ENCODE measurements at regions not wholly inside any gene's neighbourhood (a gene's known extent, or its start where the extent isn't known, plus 50 kb on each side); places are given as distances from the start of the nearest gene placed in this dataset.
"Not testable (repeated sequence)": the region's sequence is repeated elsewhere in the genome, so short reads cannot be mapped to it uniquely, and the experiment has no call there.

- H3K27ac ChIP-seq; H3K9me3 ChIP-seq; H3K27me3 ChIP-seq (ENCODE audit: low read depth); intact Hi-C loops (cut with DNase I); ATAC-seq; H3K4me1 ChIP-seq; H3K4me3 ChIP-seq; DNase-seq; H3K36me3 ChIP-seq: not testable (repeated sequence)
Measured at GRCh38 chr11:71705086-71705737, 122.5 kb upstream of the KRTAP5-11 start.

DNA sequence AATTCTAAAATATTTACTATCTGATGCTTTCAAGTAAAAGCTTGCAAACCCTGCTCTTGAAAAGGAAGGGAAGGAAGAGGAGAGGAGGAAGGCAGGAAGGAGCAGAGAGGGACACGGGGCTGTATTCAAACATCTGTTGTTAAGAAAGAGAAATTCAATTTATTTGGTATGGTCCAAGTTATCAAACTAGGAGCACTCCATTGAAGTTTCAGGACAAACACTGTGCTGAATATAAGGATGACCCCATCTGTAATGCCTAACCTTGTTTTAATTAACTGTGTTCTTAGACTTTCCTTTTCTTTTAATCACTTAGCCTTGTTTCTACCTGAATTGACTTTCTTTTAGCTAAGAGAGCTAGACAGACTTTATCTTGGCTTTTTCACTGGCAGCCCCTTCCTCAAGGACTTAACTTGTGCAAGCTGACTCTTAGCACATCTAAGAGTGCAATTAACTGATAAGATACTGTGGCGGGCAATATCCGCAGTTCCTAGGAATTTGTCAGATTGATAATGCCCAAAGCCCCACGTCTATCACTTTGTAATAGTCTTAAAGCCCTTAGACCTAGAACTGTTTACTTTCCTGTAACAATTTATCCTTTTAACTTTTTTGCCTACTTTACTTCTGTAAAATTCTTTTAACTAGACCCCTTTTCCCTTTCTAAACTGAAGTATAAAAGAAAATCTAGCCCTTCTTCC is 123.2 kb upstream of the KRTAP5-11 start:
- intact Hi-C loops (cut with DNase I); ATAC-seq; H3K27ac ChIP-seq; H3K4me3 ChIP-seq; H3K27me3 ChIP-seq (ENCODE audit: low read depth); H3K4me1 ChIP-seq; H3K36me3 ChIP-seq; DNase-seq; H3K9me3 ChIP-seq: not testable (repeated sequence)

DNA sequence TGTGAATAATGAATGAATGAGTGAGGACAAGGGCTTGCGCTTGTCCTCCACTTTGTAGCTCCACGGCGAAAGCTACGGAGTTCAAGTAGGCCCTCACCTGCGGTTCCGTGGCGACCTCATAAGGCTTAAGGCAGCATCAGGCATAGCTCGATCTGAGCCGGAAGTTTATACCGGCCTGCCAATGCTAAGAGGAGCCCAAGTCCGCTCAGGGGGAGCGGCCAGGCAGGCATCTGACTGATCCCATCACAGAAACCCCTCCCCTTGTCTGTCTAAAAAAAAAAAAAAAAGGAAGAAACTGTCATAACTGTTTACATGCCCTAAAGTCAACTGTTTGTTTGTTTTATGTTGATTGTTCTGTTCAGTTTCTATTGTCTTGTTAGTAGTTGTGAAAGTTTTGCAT is 124.4 kb upstream of the KRTAP5-11 start:
- H3K4me1 ChIP-seq; DNase-seq; ATAC-seq; H3K36me3 ChIP-seq; intact Hi-C loops (cut with DNase I); H3K27ac ChIP-seq; H3K9me3 ChIP-seq; H3K27me3 ChIP-seq (ENCODE audit: low read depth); H3K4me3 ChIP-seq: not testable (repeated sequence)

DNA sequence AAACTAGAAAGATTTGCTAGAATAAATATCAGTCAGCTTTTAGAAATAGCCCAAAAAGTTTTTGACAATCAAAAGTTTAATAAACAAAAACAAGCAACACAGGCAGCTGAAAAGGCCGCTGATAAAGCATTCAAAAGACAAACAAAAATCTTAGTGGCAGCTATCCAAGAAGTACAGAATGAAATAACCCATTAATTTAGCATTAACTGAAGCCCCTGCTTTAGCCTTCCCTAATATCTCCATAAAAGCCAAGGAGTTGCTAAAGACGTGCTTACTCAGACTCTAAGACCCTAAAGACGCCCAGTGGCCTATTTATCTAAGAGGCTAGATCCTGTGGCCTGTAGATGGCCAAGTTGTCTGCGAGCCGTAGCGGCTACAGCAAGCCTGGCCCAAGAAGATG is 123.5 kb upstream of the DEFB108B start:
- ATAC-seq, H3K4me3 ChIP-seq, H3K27ac ChIP-seq: not testable (repeated sequence)

DNA sequence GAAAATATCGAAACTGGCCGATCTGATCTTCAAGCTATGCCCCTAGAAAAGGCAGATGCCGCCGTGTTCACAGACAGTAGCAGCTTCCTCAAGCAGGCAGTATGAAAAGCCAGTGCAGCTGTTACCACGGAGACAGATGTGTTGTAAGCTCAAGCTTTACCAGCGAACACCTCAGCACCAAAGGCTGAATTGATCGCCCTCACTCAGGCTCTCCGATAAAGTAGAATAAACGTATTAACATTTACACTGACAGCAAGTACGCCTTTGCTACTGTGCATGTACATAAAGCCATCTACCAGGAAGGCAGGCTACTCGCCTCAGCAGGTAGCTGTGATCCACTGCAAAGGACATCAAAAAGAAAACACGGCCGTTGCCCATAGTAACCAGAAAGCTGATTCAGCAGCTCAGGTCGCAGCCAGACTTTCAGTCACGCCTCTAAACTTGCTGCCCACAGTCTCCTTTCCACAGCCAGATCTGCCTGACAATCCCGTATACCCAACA is 122.8 kb upstream of the DEFB108B start:
- H3K4me3 ChIP-seq; ATAC-seq; H3K36me3 ChIP-seq; H3K27ac ChIP-seq; intact Hi-C loops (cut with DNase I); H3K27me3 ChIP-seq (ENCODE audit: low read depth); H3K4me1 ChIP-seq; H3K9me3 ChIP-seq; DNase-seq: not testable (repeated sequence)

More for the DNA sequence above, 123.5 kb upstream of the DEFB108B start:
- H3K9me3 ChIP-seq; DNase-seq; H3K27me3 ChIP-seq (ENCODE audit: low read depth); intact Hi-C loops (cut with DNase I); H3K4me1 ChIP-seq; H3K36me3 ChIP-seq: not testable (repeated sequence)

- DNase-seq; H3K9me3 ChIP-seq; H3K27me3 ChIP-seq (ENCODE audit: low read depth); H3K4me1 ChIP-seq; H3K36me3 ChIP-seq; H3K27ac ChIP-seq; H3K4me3 ChIP-seq; ATAC-seq; intact Hi-C loops (cut with DNase I): not testable (repeated sequence)
Measured at GRCh38 chr11:71710701-71711385, 122.2 kb upstream of the DEFB108B start.

DNA sequence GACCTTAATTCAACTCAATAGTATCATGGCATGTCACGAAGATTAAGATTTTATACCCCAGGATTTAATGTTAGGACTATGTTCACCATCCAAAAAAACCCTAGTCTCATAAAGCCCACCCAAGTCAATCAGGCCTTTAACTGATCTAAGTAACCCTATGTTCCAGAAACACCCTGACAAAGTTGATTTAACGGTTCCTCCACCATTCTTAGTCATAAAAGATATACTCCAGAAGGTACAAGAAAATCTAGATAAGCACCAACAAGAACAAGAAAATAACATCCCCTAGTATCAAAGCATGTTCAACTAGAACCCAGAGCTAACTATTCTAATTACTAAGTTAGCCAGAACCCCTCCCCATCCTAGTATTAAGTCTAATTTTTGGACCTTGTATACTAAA is 120.7 kb upstream of the DEFB108B start:
- ATAC-seq; H3K27ac ChIP-seq; intact Hi-C loops (cut with DNase I); H3K4me3 ChIP-seq; H3K27me3 ChIP-seq (ENCODE audit: low read depth); H3K4me1 ChIP-seq; H3K9me3 ChIP-seq; DNase-seq; H3K36me3 ChIP-seq: not testable (repeated sequence)

DNA sequence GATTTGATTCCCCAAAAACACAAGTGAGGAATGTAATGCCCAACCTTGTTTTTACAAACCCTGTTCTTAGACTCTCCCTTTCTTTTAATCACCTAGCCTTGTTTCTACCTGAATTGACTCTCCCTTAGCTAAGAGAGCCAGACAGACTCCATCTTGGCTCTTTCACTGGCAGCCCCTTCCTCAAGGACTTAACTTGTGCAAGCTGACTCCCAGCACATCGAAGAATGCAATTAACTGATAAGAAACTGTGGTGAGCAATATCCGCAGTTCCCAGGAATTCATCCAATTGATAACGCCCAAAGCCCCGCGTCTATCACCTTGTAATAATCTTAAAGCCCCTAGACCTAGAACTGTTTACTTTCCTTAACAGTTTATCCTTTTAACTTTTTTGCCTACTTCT is 120.2 kb upstream of the DEFB108B start:
- H3K36me3 ChIP-seq; H3K4me3 ChIP-seq; intact Hi-C loops (cut with DNase I); ATAC-seq; H3K4me1 ChIP-seq; H3K9me3 ChIP-seq; DNase-seq; H3K27me3 ChIP-seq (ENCODE audit: low read depth); H3K27ac ChIP-seq: not testable (repeated sequence)

GRCh38 chr11:71714510-71714909 is 118.5 kb upstream of the DEFB108B start:
- H3K27me3 ChIP-seq (ENCODE audit: low read depth); DNase-seq; ATAC-seq; H3K4me1 ChIP-seq; H3K36me3 ChIP-seq; H3K9me3 ChIP-seq; H3K27ac ChIP-seq; intact Hi-C loops (cut with DNase I); H3K4me3 ChIP-seq: not testable (repeated sequence)

- H3K9me3 ChIP-seq; H3K4me1 ChIP-seq; H3K27me3 ChIP-seq (ENCODE audit: low read depth); ATAC-seq; H3K27ac ChIP-seq; H3K4me3 ChIP-seq; DNase-seq; H3K36me3 ChIP-seq; intact Hi-C loops (cut with DNase I): not testable (repeated sequence)
Measured at GRCh38 chr11:71721840-71722239, 111.2 kb upstream of the DEFB108B start.

DNA sequence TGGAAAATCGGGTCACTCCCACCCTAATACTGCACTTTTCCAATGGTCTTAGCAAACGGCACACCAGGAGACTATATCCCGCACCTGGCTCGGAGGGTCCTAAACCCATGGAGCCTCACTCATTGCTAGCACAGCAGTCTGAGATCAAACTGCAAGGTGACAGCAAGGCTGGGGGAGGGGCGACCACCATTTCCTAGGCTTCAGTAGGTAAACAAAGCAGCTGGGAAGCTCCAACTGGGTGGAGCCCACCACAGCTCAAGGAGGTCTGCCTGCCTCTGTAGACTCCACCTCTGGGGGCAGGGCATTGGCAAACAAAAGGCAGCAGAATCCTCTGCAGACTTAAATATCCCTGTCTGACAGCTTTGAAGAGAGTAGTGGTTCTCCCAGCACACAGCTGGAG is 109.0 kb upstream of the DEFB108B start:
- H3K27ac ChIP-seq; ATAC-seq; H3K4me3 ChIP-seq; DNase-seq; H3K9me3 ChIP-seq; intact Hi-C loops (cut with DNase I); H3K36me3 ChIP-seq; H3K27me3 ChIP-seq (ENCODE audit: low read depth); H3K4me1 ChIP-seq: not testable (repeated sequence)

- intact Hi-C loops (cut with DNase I); H3K4me1 ChIP-seq; H3K27ac ChIP-seq; H3K9me3 ChIP-seq; H3K36me3 ChIP-seq; H3K27me3 ChIP-seq (ENCODE audit: low read depth); ATAC-seq; H3K4me3 ChIP-seq; DNase-seq: not testable (repeated sequence)
Measured at GRCh38 chr11:71730748-71731147, 102.3 kb upstream of the DEFB108B start.
